ENCODE measurements at regions not wholly inside any gene's neighbourhood (a gene's known extent, or its start where the extent isn't known, plus 50 kb on each side); places are given as distances from the start of the nearest gene placed in this dataset.
"Not testable (repeated sequence)": the region's sequence is repeated elsewhere in the genome, so short reads cannot be mapped to it uniquely, and the experiment has no call there.

GRCh38 chr17:83203472-83204221 lies 124.2 kb downstream of the METRNL start:
- no peak for DNase-seq (ENCODE audit: low read depth in 2 of 2)

GRCh38 chr17:83204230-83204725 lies 124.9 kb downstream of the METRNL start:
- no peak for DNase-seq (ENCODE audit: low read depth in 2 of 2)

GRCh38 chr17:83204736-83205386 lies 125.5 kb downstream of the METRNL start:
- not testable (repeated sequence) for DNase-seq (ENCODE audit: low read depth in 2 of 2)

- peak in 1 of 2 donors; percentile 31 for DNase-seq (ENCODE audit: low read depth in 2 of 2)
These were observed 126.1 kb downstream of the METRNL start for GRCh38 chr17:83205387-83206035.

GRCh38 chr17:83206036-83206394 lies 126.6 kb downstream of the METRNL start:
- not testable (repeated sequence) for DNase-seq (ENCODE audit: low read depth in 2 of 2)

- DNase-seq (ENCODE audit: low read depth in 2 of 2): not testable (repeated sequence)
These were observed 127.6 kb downstream of the METRNL start for GRCh38 chr17:83206819-83207588.

- DNase-seq (ENCODE audit: low read depth in 2 of 2): not testable (repeated sequence)
These were observed 167.6 kb downstream of the METRNL start for GRCh38 chr17:83247001-83247400.
